Liver (tissue), 3 donors: ENCODE measurements at regions not wholly inside any gene's neighbourhood (a gene's known extent, or its start where the extent isn't known, plus 50 kb on each side); places are given as distances from the start of the nearest gene placed in this dataset.

Source experiments
- CTCF ChIP-seq: fragments of 150-350 bp; IDR thresholded peaks from 2 replicates; pipeline ENCODE4 v1.5.1; 2017; ENCODE audit warnings: improper control_type of control experiment, low read depth, low read length; ENCODE audit not compliant: missing input control
- RAD21 ChIP-seq, 2 donors: IDR thresholded peaks; 2 replicates each; pipeline ENCODE4 v1.6.1; 2016; ENCODE audit warnings: antibody characterized with exemption in 2 of 2, mild to moderate bottlenecking in 2 of 2
- TAF1 ChIP-seq: conservative IDR thresholded peaks from 2 replicates; pipeline ENCODE4 v1.6.1; 2016; ENCODE audit warnings: antibody characterized with exemption, mild to moderate bottlenecking
- donor health status: healthy.
- donor health status: healthy.

- no peak for TF ChIP-seq CTCF
- no peak for TF ChIP-seq TAF1
- no peak for TF ChIP-seq RAD21 (IDR thresholded peaks at IDR 0.05)
Observed at GRCh38 chr5:56540266-56540665, 275.1 kb upstream of the MAP3K1 start.
